Adrenal gland (tissue), 9 donors: ENCODE measurements at regions not wholly inside any gene's neighbourhood (a gene's known extent, or its start where the extent isn't known, plus 50 kb on each side); places are given as distances from the start of the nearest gene placed in this dataset.

Source experiments
- DNase-seq, 7 donors: peaks; one replicate each; pipeline ENCODE4 v3.0.0-alpha.2; 2019 to 2020
- H3K27ac ChIP-seq, 5 donors: fragments of 200-600 bp; sonication (generic) in 4 of 5; 1 replicate in 3 of 5; 2 replicates in 2 of 5; pipeline versions ENCODE4 v1.5.1 to v1.8.0; 2016 to 2020; ENCODE audit warnings: mild to moderate bottlenecking in 1 of 5
- H3K27me3 ChIP-seq: fragments of 200-600 bp; 2 replicates; pipeline ENCODE4 v1.8.0; 2021
- H3K36me3 ChIP-seq, 2 donors: fragments of 200-600 bp; replicated peaks in 1 of 2; 1 replicate in 1 of 2; 2 replicates in 1 of 2; pipeline versions ENCODE4 v1.5.1 to v1.8.0; 2018 to 2022
- H3K4me1 ChIP-seq, 2 donors: fragments of 200-600 bp; replicated peaks in 1 of 2; 1 replicate in 1 of 2; 2 replicates in 1 of 2; pipeline versions ENCODE4 v1.5.1 to v1.8.0; 2018 to 2021
- H3K4me3 ChIP-seq, 4 donors: fragments of 200-600 bp; sonication (generic) in 3 of 4; one replicate each; pipeline ENCODE4 v1.5.1; 2016 to 2018
- H3K9me3 ChIP-seq, 3 donors: fragments of 200-600 bp; sonication (generic) in 1 of 3; replicated peaks in 1 of 3; 1 replicate in 2 of 3; 2 replicates in 1 of 3; pipeline versions ENCODE4 v1.5.1 to v1.8.0; 2016 to 2021
- CTCF ChIP-seq, 6 experiments: fragments of 450-650 bp in 4 of 6; fragments of 200-600 bp in 2 of 6; sonication (generic) in 1 of 6; IDR thresholded peaks; 1 replicate in 5 of 6; 2 replicates in 1 of 6; pipeline versions ENCODE4 v1.5.1 to v1.8.0; 2016 to 2021; ENCODE audit warnings: antibody characterized with exemption in 6 of 6, mild to moderate bottlenecking in 2 of 6, moderate library complexity in 1 of 6
- POLR2A ChIP-seq, 2 donors: fragments of 450-650 bp; IDR thresholded peaks; one replicate each; pipeline ENCODE4 v1.6.1; 2017; ENCODE audit warnings: antibody characterized with exemption in 2 of 2, mild to moderate bottlenecking in 2 of 2, moderate library complexity in 1 of 2
- WGBS, 4 donors: extraction: QIAGEN DNeasy Blood & Tissue Kit in 2 of 4; methylation state at CpG; one replicate each; pipeline versions ENCODE4 v1.1.5 to v1.1.7; 2013 to 2017; 5-methylcytosine and 5-hydroxymethylcytosine counted together
- intact Hi-C, 2 donors: fragments of 100-400 bp; cut with DNase I; formaldehyde crosslinking; loops; one replicate each; pipeline versions ENCODE4 v1.14.1 to v1.15.0; 2022 to 2023
- donor health status: healthy with polysubstance abuse.
- donor health status: Bipolar disorder and iron deficiency.
- donor health status: DM: yes; HTN: yes; CAD: no.
- donor health status: DM: no; HTN: no; CAD: no.
- donor health status: DM: no; HTN: no; CAD: no.

DNA sequence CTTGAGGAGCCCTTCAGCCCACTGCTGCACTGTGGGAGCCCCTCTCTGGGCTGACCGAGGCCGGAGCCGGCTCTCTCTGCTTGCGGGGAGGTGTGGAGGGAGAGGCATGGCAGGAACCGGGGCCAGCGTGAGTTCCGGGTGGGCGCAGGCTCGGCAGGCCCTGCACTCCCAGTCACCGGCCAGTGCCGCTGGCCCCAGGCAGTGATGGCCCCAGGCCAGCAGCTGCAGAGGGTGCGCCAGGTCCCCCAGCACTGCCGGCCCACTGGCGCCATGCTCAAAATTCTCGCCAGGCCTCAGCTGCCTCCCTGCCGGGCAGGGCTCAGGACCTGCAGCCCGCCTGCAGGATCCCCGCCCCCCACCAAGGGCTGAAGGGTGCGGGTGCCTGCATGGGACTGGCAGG is 128.4 kb upstream of the STARD3NL start:
- H3K4me3 ChIP-seq: no peak overlapping the region
- H3K36me3 ChIP-seq: no peaks in the 10 kb centered on the region
- DNase-seq: no peak
- no peak overlapping the region for H3K27ac ChIP-seq
- intact Hi-C loops: no loop called here
- H3K9me3 ChIP-seq: no peaks in the 10 kb centered on the region
- H3K4me1 ChIP-seq: peaks cover 0 to 12% of the 10 kb centered on the region in 2 donors
- 89 to 96% (median 90%) methylated on average over 2 to 19 of the region's 19 CpGs; no CpG with 5 or more reads in 1 of the 4 donors for WGBS, 4 donors
- H3K27me3 ChIP-seq: no peaks in the 10 kb centered on the region
- TF ChIP-seq CTCF (IDR thresholded peaks at IDR 0.05) (no peak), POLR2A (IDR thresholded peaks at IDR 0.05) (no peak)

DNA sequence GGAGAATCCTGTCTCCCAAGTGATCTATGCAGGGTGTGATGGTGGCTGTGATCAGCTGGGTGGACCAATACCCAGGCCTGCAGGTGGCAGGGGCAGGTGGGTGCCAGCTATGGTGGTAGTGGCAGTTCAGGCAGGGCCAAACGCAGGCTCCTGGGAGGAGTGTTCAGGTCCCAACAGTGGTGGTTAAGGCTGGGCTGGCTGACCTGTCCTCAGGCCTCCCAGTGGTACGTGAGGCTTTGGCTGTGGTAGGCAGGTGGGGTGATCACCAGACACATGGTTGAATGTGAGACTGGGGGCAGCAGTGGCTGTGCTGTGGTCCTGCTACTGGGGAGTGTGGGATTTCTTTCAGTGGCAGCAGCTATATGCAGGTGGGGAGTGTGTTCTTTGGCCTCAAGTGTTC is 126.7 kb upstream of the STARD3NL start:
- no peak overlapping the region for H3K27ac ChIP-seq
- H3K27me3 ChIP-seq: no peaks in the 10 kb centered on the region
- H3K4me3 ChIP-seq: no peak overlapping the region
- intact Hi-C loops: no loop called here
- no peaks in the 10 kb centered on the region for H3K9me3 ChIP-seq
- DNase-seq: no peak
- no peaks in the 10 kb centered on the region for H3K36me3 ChIP-seq
- TF ChIP-seq CTCF (IDR thresholded peaks at IDR 0.05) (no peak), POLR2A (IDR thresholded peaks at IDR 0.05) (no peak)
- H3K4me1 ChIP-seq: peaks cover 0 to 16% of the 10 kb centered on the region in 2 donors
- WGBS, 4 donors: 81 to 100% (median 96%) methylated on average over 1 to 2 of the region's 2 CpGs

DNA sequence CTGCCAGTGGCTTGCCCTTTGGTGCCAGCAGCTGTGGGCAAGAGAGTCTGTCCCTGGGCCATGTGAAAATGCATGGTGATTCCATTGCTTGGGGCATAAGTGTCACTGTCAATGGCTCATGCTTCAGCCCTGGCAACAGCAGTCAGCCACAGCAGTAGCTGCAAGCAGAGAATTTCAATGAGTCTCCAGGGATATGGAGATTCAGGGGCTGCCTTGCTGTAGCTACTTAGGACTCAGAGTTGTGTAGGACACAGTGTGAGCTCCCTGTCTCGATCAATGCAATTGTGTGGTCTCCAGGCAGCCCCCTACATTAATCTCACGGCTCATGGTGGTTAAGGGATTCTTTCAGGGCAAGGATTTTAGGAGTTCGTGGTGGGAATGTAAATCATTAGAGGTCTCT is 126.3 kb upstream of the STARD3NL start:
- Histone ChIP-seq H3K27ac (no peak overlapping the region), H3K27me3 (no peaks in the 10 kb centered on the region), H3K36me3 (no peaks in the 10 kb centered on the region), H3K4me1 (peaks cover 0 to 16% of the 10 kb centered on the region in 2 donors), H3K4me3 (no peak overlapping the region), H3K9me3 (no peaks in the 10 kb centered on the region)
- TF ChIP-seq POLR2A (IDR thresholded peaks at IDR 0.05) (no peak), CTCF (IDR thresholded peaks at IDR 0.05) (no peak)
- intact Hi-C loops: no loop called here
- WGBS, 4 donors: 70 to 81% (median 75%) methylated on average over 3 of the region's 3 CpGs
- no peak for DNase-seq

DNA sequence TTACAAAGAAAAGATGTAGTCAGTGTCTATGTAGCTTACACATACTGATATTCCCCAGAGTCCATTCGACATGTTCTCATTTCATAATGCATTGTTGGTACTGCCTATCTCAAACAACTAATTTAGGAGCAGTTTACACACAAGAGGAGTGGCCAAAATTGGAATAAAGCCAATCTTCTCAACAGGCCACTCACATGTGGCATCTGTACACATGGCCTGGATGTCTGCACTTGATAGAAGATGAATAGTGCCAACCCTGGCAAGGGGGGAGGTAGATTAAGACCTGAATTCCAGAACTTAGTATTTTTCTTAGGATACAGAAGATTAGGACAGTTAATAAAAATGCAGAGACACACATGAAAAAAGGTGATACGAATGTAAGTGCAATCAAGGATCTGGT is 125.3 kb upstream of the STARD3NL start:
- no peak for DNase-seq
- H3K27ac ChIP-seq: no peak overlapping the region
- TF ChIP-seq POLR2A (IDR thresholded peaks at IDR 0.05): no peak
- no peak for TF ChIP-seq CTCF (IDR thresholded peaks at IDR 0.05)
- intact Hi-C loops: no loop called here
- H3K4me3 ChIP-seq: no peak overlapping the region
- no peaks in the 10 kb centered on the region for H3K9me3 ChIP-seq
- no peaks in the 10 kb centered on the region for H3K27me3 ChIP-seq
- peaks cover 0 to 16% of the 10 kb centered on the region in 2 donors for H3K4me1 ChIP-seq
- 85 to 95% (median 89%) methylated on average over 2 of the region's 2 CpGs for WGBS, 4 donors
- no peaks in the 10 kb centered on the region for H3K36me3 ChIP-seq
